HAP-1 (cell line): ENCODE measurements at regions not wholly inside any gene's neighbourhood (a gene's known extent, or its start where the extent isn't known, plus 50 kb on each side); places are given as distances from the start of the nearest gene placed in this dataset.
"Not testable (repeated sequence)": the region's sequence is repeated elsewhere in the genome, so short reads cannot be mapped to it uniquely, and the experiment has no call there.

Experiments used
- DNase-seq, 2 experiments: peaks; one replicate each; pipeline ENCODE4 v3.0.0-alpha.2; 2016 to 2020; ENCODE audit warnings: low spot score in 2 of 2
- H3K27me3 ChIP-seq: fragments of 250-450 bp; sonication (Bioruptor Pico); 2 replicates; pipeline ENCODE4 v1.5.1; 2020; ENCODE audit warnings: low read depth, mild to moderate bottlenecking, moderate library complexity
- H3K36me3 ChIP-seq: fragments of 250-450 bp; sonication (Bioruptor Pico); replicated peaks from 2 replicates; pipeline ENCODE4 v1.5.1; 2020; ENCODE audit warnings: mild to moderate bottlenecking
- H3K4me1 ChIP-seq: fragments of 250-450 bp; sonication (Bioruptor Pico); 2 replicates; pipeline ENCODE4 v1.5.1; 2020; ENCODE audit warnings: mild to moderate bottlenecking
- H3K4me3 ChIP-seq: fragments of 250-450 bp; sonication (Bioruptor Pico); 2 replicates; pipeline ENCODE4 v1.5.1; 2020; ENCODE audit warnings: mild to moderate bottlenecking, moderate library complexity
- H3K9me3 ChIP-seq: fragments of 250-450 bp; sonication (Bioruptor Pico); 2 replicates; pipeline ENCODE4 v1.5.1; 2020; ENCODE audit warnings: mild to moderate bottlenecking, moderate library complexity
- in situ Hi-C: fragments of 300-500 bp; cut with MboI; formaldehyde crosslinking; loops from 3 replicates; pipeline ENCODE4 v1.14.3; 2020; ENCODE audit warnings: low sequenced_read_pairs, inconsistent platforms, mixed read lengths

GRCh38 chr2:111309231-111310075 lies 188.7 kb downstream of the BCL2L11 start:
- H3K4me1 ChIP-seq, DNase-seq, H3K4me3 ChIP-seq, H3K9me3 ChIP-seq, H3K36me3 ChIP-seq, H3K27me3 ChIP-seq, in situ Hi-C loops: not testable (repeated sequence)

DNA sequence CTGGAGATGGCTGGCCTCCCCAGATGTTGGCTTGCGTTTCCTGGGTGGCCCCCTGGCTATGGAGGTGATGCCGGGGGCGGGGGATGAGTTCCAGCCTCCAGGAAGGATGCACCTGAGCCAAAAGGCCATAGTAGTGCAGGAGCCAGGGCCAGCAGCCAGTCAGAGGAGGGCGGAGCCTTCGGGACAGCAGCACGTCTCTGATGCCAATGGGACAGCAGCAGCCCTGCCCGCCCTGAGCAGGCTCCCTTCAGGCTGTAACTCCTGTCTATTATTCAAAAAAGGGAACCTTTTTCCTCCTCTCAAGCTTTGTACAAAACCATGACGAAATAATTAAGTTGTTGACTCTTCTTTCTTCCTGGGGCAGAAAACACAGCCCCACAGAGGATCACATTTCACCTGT lies 189.7 kb downstream of the BCL2L11 start:
- H3K4me3 ChIP-seq, H3K4me1 ChIP-seq, in situ Hi-C loops, H3K27me3 ChIP-seq, H3K36me3 ChIP-seq, DNase-seq, H3K9me3 ChIP-seq: not testable (repeated sequence)

GRCh38 chr2:111311568-111311967 lies 190.9 kb downstream of the BCL2L11 start:
- in situ Hi-C loops, H3K27me3 ChIP-seq, H3K36me3 ChIP-seq, H3K4me3 ChIP-seq, H3K9me3 ChIP-seq, H3K4me1 ChIP-seq, DNase-seq: not testable (repeated sequence)

DNA sequence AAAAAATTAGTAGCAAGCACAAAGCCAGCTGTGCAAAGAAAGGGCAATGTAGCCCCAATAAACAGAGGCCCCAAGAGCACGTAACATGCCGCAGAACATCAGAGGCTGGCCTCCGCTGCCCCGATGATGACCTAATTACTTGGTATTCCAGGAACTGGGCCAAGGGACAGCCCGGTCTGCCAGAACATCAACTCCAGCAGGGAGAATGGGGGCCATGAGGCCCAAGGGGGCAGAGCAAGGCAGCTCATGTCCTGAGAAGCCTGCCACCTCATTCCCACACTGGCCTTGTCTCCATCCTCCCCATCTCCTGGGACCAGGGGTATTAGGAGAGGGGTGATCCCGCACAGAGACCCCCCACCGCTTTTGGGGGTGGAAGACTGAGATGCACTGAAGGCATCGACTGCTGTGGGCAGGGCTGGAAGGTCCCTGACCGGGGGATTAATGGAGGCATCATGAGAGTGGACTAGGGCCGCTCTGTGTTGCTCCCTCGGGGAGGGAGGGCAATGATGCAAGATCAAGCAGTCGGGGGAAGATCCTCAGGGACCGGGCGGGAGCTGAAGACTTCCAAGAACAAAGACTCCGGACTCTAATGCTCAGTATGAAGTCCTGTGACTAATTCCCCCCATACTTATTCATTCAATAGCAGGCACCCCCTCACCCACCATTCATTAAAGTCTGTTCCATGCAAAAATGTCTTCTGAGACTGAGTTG lies 192.3 kb downstream of the BCL2L11 start:
- DNase-seq, H3K4me1 ChIP-seq, H3K27me3 ChIP-seq, in situ Hi-C loops, H3K36me3 ChIP-seq, H3K4me3 ChIP-seq, H3K9me3 ChIP-seq: not testable (repeated sequence)

GRCh38 chr2:111313711-111314110 lies 193.0 kb downstream of the BCL2L11 start:
- H3K4me1 ChIP-seq, DNase-seq, H3K4me3 ChIP-seq, in situ Hi-C loops, H3K9me3 ChIP-seq, H3K27me3 ChIP-seq, H3K36me3 ChIP-seq: not testable (repeated sequence)

GRCh38 chr2:111315188-111315917 lies 194.6 kb downstream of the BCL2L11 start:
- in situ Hi-C loops, H3K4me1 ChIP-seq, H3K36me3 ChIP-seq, DNase-seq, H3K27me3 ChIP-seq, H3K4me3 ChIP-seq, H3K9me3 ChIP-seq: not testable (repeated sequence)

- H3K4me3 ChIP-seq, H3K36me3 ChIP-seq, H3K27me3 ChIP-seq, DNase-seq, H3K4me1 ChIP-seq, in situ Hi-C loops, H3K9me3 ChIP-seq: not testable (repeated sequence)
Measured at GRCh38 chr2:111316221-111316741, 195.6 kb downstream of the BCL2L11 start.

DNA sequence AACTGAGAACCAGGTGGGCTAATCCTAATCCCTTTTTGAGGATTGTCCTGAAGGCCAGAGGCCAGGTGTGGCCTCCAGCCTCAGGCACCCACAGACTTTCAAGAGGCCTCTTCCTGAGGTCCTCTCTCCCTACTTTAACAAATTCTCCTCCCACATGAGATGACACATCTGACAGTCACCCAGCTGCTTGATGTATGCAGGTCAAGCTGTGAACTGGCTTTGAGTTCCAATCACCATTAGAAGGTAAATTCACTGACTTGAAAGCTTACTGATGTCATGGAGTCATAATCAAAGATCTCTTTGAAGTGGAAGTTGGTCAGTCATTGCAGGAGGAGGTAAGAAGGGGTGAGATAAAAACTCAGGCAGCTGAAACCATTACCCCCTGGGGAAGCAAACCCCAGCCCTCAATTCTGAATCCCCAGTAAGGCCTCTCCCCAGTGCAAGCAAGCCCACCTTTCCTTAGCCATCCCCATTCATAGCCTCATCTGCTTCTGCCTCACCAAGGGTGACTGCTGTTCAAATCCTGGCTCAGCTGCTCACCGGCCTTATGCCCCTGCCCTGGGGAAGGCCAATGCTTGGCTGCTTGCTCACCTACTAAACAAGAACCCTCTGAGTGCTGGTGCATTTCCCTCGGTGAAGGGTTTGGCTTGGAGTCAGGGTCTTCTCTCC lies 196.3 kb downstream of the BCL2L11 start:
- DNase-seq, in situ Hi-C loops, H3K9me3 ChIP-seq, H3K4me1 ChIP-seq, H3K27me3 ChIP-seq, H3K4me3 ChIP-seq, H3K36me3 ChIP-seq: not testable (repeated sequence)

DNA sequence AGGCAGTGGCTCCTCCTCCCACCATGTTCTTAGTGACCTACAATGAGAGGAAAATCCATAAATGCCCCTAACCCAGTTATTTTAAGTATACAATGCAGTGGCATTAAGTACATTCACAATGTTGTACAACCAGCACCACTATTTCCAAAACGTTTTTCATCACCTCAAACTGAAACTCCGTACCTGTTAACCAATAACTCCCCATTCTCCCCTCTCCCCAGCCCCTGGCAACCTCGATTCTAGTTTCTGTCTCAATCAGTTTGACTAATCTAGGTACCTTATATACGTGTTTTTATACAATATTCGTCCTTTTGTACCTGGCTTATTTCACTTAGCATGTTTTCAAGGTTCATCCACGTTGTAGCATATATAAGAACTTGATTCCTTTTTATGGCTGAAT lies 198.8 kb downstream of the BCL2L11 start:
- H3K4me1 ChIP-seq, H3K9me3 ChIP-seq, H3K36me3 ChIP-seq, in situ Hi-C loops, H3K4me3 ChIP-seq, DNase-seq, H3K27me3 ChIP-seq: not testable (repeated sequence)

GRCh38 chr2:111320264-111320663 lies 199.6 kb downstream of the BCL2L11 start:
- DNase-seq, H3K4me1 ChIP-seq, H3K4me3 ChIP-seq, H3K9me3 ChIP-seq, H3K27me3 ChIP-seq, H3K36me3 ChIP-seq, in situ Hi-C loops: not testable (repeated sequence)

DNA sequence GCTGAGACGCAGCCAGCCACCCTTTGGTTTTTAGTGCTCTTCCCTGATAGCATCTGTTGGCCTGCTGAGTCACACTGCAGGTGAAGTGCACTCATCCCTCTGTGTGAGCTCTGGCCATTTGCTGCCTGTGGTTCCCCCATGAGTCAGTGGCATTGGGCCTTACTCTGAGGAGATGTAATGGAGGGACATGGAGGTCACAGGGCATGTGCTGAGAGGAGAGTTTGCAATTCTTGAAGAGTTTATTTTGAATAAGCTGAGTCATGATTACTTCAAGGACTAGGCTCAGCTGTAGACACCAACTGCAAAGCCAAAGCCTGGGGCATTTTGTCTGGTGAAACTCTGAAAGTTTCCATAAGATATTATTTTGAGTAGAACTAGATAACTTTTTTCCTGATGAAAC lies 200.3 kb downstream of the BCL2L11 start:
- H3K27me3 ChIP-seq, H3K36me3 ChIP-seq, H3K4me1 ChIP-seq, H3K9me3 ChIP-seq, DNase-seq, H3K4me3 ChIP-seq, in situ Hi-C loops: not testable (repeated sequence)

GRCh38 chr2:111323384-111323783 lies 202.7 kb downstream of the BCL2L11 start:
- DNase-seq, H3K4me1 ChIP-seq, H3K36me3 ChIP-seq, H3K4me3 ChIP-seq, H3K9me3 ChIP-seq, in situ Hi-C loops, H3K27me3 ChIP-seq: not testable (repeated sequence)

DNA sequence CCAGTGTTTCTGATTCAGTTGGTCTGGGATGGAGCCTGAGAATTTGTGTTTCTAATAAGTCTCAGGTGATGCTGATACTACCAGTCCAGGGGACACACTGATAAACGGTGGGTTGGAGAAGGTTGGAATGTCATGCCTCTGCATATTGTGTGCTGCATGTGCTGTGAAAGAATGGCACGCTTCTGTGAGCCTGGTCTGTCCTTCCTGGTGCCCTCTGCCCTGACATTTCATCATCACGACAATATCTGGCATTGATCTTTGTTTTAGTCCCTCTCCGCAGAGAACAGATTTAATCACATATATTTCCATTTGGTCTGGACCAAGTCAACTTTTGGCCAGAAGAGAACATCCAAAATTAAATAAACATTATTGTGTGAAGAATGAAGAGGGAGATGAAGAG lies 207.0 kb downstream of the BCL2L11 start:
- in situ Hi-C loops, DNase-seq, H3K4me3 ChIP-seq, H3K27me3 ChIP-seq, H3K36me3 ChIP-seq, H3K4me1 ChIP-seq, H3K9me3 ChIP-seq: not testable (repeated sequence)
